ENCODE measurements at regions not wholly inside any gene's neighbourhood (a gene's known extent, or its start where the extent isn't known, plus 50 kb on each side); places are given as distances from the start of the nearest gene placed in this dataset.

DNA sequence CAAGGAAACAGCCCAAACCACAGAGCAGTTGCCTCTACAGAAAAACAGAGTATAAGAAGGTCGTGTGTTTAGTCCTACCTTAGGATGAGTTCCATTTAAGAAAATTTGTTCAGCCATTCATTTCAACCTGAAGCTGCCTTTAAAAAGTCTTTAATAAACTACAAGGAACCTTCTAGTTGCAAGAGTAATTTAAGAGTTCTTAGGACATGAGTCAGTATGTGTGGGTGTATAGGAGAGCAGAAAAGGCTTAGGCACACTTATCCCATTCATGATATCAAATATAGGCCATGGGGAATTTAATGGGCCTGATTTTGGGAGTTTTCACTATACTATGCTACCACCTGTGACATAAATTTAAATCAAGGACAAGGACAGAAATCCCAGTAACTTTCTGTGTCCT lies 496.8 kb downstream of the TFEC start:
- TF ChIP-seq POLR2A (IDR thresholded peaks at IDR 0.05), result no peak
- TF ChIP-seq, protein P1, sequence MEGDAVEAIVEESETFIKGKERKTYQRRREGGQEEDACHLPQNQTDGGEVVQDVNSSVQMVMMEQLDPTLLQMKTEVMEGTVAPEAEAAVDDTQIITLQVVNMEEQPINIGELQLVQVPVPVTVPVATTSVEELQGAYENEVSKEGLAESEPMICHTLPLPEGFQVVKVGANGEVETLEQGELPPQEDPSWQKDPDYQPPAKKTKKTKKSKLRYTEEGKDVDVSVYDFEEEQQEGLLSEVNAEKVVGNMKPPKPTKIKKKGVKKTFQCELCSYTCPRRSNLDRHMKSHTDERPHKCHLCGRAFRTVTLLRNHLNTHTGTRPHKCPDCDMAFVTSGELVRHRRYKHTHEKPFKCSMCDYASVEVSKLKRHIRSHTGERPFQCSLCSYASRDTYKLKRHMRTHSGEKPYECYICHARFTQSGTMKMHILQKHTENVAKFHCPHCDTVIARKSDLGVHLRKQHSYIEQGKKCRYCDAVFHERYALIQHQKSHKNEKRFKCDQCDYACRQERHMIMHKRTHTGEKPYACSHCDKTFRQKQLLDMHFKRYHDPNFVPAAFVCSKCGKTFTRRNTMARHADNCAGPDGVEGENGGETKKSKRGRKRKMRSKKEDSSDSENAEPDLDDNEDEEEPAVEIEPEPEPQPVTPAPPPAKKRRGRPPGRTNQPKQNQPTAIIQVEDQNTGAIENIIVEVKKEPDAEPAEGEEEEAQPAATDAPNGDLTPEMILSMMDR (IDR thresholded peaks at IDR 0.05), result no peak

Measured in heart left ventricle (tissue), 13 donors.